ENCODE measurements at regions not wholly inside any gene's neighbourhood (a gene's known extent, or its start where the extent isn't known, plus 50 kb on each side); places are given as distances from the start of the nearest gene placed in this dataset.

DNA sequence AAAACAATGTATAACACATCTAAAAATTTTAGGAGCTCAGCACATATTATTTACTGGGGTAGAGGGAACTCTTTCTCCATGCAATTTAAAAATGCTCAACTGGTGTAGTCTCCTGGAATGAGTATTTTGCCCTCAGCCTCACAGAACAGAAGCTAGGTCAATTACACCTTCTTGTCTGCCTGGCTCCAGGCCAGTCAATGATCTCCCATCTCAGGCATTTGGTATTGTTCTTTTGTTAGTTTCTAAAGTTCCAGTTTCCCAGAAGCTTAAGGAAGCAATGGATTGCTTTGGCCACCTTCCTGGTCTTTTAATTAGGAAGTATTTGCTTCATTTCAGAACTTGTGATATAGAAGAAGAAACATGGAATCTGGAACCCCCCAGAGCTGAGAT lies 360.3 kb upstream of the ASIC2 start:
- H3K4me2 ChIP-seq (ENCODE audit: control insufficient read depth, insufficient read depth) = no peak overlapping the region
- no peak for DNase-seq (ENCODE audit: low read depth, low spot score)
- H3K4me3 ChIP-seq = no peak overlapping the region
- H3K9ac ChIP-seq (ENCODE audit: control insufficient read depth, insufficient read depth, low read length) = no peak overlapping the region
- H3K79me2 ChIP-seq (ENCODE audit: control insufficient read depth, insufficient read depth, low read length) = no peaks in the 10 kb centered on the region
- no peak for ATAC-seq
- no peaks in the 10 kb centered on the region for H3K4me1 ChIP-seq (ENCODE audit: control insufficient read depth, insufficient read depth, low read length)
- ChIA-PET CTCF (interaction anchor here (0.6 kb wide), 1 partner anchor 203 kb away, joined by 4 read pairs; no protein-coding TSS in a partner anchor), RAD21 (ENCODE audit: unreplicated experiment) (interaction anchor here (1.8 kb wide), 1 partner anchor 22 kb away, joined by 5 read pairs; no protein-coding TSS in a partner anchor), SMC1A (ENCODE audit: uncharacterized antibody, unreplicated experiment) (interaction anchor here (1.2 kb wide), 1 partner anchor 9 kb away, joined by 3 read pairs; no protein-coding TSS in a partner anchor), POLR2A (no interaction called here)
- no peaks in the 10 kb centered on the region for H3K9me3 ChIP-seq (replicated peaks; ENCODE audit: control insufficient read depth, insufficient read depth, low read length)
- intact Hi-C loops (cut with micrococcal nuclease; ENCODE audit: unreplicated experiment) (no loop called here), in situ Hi-C loops (cut with MboI) (no loop called here)
- H3K36me3 ChIP-seq (ENCODE audit: control insufficient read depth in 2 of 2, insufficient read depth in 2 of 2, low read length in 1 of 2) = no peaks in the 10 kb centered on the region
- no peak for FAIRE-seq
- no TSS peak for BruUV-seq (replicated peaks)
- no peak overlapping the region for H3K27ac ChIP-seq (ENCODE audit: control insufficient read depth, insufficient read depth)
- no peaks in the 10 kb centered on the region; a peak in 2 of 4 replicates for H3K27me3 ChIP-seq (replicated peaks in 1 of 2; ENCODE audit: control insufficient read depth in 2 of 2, insufficient read depth in 2 of 2, low read length in 1 of 2)
- H2AFZ ChIP-seq (ENCODE audit: control insufficient read depth, low read depth, low read length) = no peak overlapping the region
- no peaks in the 10 kb centered on the region for H4K20me1 ChIP-seq (ENCODE audit: control insufficient read depth, insufficient read depth)
- TF ChIP-seq, protein P1, sequence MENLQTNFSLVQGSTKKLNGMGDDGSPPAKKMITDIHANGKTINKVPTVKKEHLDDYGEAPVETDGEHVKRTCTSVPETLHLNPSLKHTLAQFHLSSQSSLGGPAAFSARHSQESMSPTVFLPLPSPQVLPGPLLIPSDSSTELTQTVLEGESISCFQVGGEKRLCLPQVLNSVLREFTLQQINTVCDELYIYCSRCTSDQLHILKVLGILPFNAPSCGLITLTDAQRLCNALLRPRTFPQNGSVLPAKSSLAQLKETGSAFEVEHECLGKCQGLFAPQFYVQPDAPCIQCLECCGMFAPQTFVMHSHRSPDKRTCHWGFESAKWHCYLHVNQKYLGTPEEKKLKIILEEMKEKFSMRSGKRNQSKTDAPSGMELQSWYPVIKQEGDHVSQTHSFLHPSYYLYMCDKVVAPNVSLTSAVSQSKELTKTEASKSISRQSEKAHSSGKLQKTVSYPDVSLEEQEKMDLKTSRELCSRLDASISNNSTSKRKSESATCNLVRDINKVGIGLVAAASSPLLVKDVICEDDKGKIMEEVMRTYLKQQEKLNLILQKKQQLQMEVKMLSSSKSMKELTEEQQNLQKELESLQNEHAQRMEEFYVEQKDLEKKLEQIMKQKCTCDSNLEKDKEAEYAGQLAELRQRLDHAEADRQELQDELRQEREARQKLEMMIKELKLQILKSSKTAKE (IDR thresholded peaks at IDR 0.05; ENCODE audit: low read depth, poor library complexity, severe bottlenecking) = no peak
- TF ChIP-seq, protein P2, sequence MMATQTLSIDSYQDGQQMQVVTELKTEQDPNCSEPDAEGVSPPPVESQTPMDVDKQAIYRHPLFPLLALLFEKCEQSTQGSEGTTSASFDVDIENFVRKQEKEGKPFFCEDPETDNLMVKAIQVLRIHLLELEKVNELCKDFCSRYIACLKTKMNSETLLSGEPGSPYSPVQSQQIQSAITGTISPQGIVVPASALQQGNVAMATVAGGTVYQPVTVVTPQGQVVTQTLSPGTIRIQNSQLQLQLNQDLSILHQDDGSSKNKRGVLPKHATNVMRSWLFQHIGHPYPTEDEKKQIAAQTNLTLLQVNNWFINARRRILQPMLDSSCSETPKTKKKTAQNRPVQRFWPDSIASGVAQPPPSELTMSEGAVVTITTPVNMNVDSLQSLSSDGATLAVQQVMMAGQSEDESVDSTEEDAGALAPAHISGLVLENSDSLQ (IDR thresholded peaks at IDR 0.05) = no peak
- no peak for TF ChIP-seq ZZZ3 (IDR thresholded peaks at IDR 0.05; ENCODE audit: control insufficient read depth, insufficient read length, low read depth)
- no peak for TF ChIP-seq BHLHE40 (IDR thresholded peaks at IDR 0.05; ENCODE audit: borderline replicate concordance in 1 of 2, low read depth in 2 of 2, low read length in 1 of 2)
- TF ChIP-seq MTA3 (IDR thresholded peaks at IDR 0.05; ENCODE audit: borderline replicate concordance, low read length) = no peak
- TF ChIP-seq PML (IDR thresholded peaks at IDR 0.05; ENCODE audit: low read length) = no peak
- no peak for TF ChIP-seq YBX1 (IDR thresholded peaks at IDR 0.05)
- TF ChIP-seq, protein P3, sequence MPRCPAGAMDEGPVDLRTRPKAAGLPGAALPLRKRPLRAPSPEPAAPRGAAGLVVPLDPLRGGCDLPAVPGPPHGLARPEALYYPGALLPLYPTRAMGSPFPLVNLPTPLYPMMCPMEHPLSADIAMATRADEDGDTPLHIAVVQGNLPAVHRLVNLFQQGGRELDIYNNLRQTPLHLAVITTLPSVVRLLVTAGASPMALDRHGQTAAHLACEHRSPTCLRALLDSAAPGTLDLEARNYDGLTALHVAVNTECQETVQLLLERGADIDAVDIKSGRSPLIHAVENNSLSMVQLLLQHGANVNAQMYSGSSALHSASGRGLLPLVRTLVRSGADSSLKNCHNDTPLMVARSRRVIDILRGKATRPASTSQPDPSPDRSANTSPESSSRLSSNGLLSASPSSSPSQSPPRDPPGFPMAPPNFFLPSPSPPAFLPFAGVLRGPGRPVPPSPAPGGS (IDR thresholded peaks at IDR 0.05; ENCODE audit: borderline replicate concordance, insufficient read depth, low read depth, low read length, poor library complexity, severe bottlenecking) = no peak
- TF ChIP-seq, protein P4, sequence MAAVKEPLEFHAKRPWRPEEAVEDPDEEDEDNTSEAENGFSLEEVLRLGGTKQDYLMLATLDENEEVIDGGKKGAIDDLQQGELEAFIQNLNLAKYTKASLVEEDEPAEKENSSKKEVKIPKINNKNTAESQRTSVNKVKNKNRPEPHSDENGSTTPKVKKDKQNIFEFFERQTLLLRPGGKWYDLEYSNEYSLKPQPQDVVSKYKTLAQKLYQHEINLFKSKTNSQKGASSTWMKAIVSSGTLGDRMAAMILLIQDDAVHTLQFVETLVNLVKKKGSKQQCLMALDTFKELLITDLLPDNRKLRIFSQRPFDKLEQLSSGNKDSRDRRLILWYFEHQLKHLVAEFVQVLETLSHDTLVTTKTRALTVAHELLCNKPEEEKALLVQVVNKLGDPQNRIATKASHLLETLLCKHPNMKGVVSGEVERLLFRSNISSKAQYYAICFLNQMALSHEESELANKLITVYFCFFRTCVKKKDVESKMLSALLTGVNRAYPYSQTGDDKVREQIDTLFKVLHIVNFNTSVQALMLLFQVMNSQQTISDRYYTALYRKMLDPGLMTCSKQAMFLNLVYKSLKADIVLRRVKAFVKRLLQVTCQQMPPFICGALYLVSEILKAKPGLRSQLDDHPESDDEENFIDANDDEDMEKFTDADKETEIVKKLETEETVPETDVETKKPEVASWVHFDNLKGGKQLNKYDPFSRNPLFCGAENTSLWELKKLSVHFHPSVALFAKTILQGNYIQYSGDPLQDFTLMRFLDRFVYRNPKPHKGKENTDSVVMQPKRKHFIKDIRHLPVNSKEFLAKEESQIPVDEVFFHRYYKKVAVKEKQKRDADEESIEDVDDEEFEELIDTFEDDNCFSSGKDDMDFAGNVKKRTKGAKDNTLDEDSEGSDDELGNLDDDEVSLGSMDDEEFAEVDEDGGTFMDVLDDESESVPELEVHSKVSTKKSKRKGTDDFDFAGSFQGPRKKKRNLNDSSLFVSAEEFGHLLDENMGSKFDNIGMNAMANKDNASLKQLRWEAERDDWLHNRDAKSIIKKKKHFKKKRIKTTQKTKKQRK (IDR thresholded peaks at IDR 0.05; ENCODE audit: low read depth, low read length) = no peak
- no peak for TF ChIP-seq EP300 (IDR thresholded peaks at IDR 0.05; ENCODE audit: borderline replicate concordance in 1 of 2, control insufficient read depth in 1 of 2, low read depth in 2 of 2, low read length in 2 of 2)
- TF ChIP-seq ETV6 (conservative IDR thresholded peaks at IDR 0.05 in 1 of 2, IDR thresholded peaks at IDR 0.05 in 1 of 2; ENCODE audit: borderline replicate concordance in 1 of 2, low read depth in 1 of 2) = no peak
- no peak for TF ChIP-seq SUPT20H (IDR thresholded peaks at IDR 0.05; ENCODE audit: borderline replicate concordance, control insufficient read depth, low read depth, low read length)

Data from GM12878 (cell line).